RWPE1 (cell line): ENCODE measurements at regions not wholly inside any gene's neighbourhood (a gene's known extent, or its start where the extent isn't known, plus 50 kb on each side); places are given as distances from the start of the nearest gene placed in this dataset.

Experiments used
- CTCF ChIA-PET: fragments of 350-600 bp; sonication (Branson Sonifier 250); formaldehyde crosslinking; extraction: SDS; loops from one replicate; lab custom pipeline; 2021; lab: Yijun Ruan, JAX
- POLR2A ChIA-PET: fragments of 400-600 bp; formaldehyde crosslinking; extraction: SDS; loops from one replicate; lab custom pipeline; 2020; ENCODE audit warnings: antibody characterized with exemption; ENCODE audit not compliant: low non-redundant PET; lab: Yijun Ruan, JAX
- DNase-seq: peaks from one replicate; pipeline ENCODE4 v3.0.0; 2012; ENCODE audit warnings: low spot score
- H3K27ac ChIP-seq: fragments of 450-650 bp; 2 replicates; pipeline ENCODE4 v1.5.1; 2017
- CTCF ChIP-seq: fragments of 450-650 bp; conservative IDR thresholded peaks from 2 replicates; pipeline ENCODE4 v1.5.1; 2017; ENCODE audit warnings: low read depth, mild to moderate bottlenecking

DNA sequence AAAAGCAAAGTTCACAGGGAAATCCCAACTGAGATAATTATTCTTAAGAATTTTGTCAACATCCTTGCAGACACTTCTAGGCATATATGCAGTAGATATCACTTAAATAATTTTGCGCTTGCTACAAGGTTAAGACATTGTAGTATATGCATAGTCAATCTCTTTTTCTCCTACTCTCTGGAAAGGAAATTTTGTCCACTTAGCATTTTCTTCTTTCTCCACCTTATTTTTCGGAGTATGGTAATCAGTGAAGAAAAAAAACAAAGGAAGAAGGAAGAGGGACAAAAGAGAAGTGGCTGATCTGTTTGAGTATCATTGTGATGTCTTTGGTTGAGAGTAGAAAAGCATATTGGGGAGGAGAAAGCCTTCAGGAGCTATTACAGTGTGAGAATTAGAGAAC, 104.6 kb downstream of the LACC1 start:
- no peak for DNase-seq
- TF ChIP-seq CTCF = no peak
- ChIA-PET POLR2A (no interaction called here), CTCF (no interaction called here)
- no peak overlapping the region for H3K27ac ChIP-seq

DNA sequence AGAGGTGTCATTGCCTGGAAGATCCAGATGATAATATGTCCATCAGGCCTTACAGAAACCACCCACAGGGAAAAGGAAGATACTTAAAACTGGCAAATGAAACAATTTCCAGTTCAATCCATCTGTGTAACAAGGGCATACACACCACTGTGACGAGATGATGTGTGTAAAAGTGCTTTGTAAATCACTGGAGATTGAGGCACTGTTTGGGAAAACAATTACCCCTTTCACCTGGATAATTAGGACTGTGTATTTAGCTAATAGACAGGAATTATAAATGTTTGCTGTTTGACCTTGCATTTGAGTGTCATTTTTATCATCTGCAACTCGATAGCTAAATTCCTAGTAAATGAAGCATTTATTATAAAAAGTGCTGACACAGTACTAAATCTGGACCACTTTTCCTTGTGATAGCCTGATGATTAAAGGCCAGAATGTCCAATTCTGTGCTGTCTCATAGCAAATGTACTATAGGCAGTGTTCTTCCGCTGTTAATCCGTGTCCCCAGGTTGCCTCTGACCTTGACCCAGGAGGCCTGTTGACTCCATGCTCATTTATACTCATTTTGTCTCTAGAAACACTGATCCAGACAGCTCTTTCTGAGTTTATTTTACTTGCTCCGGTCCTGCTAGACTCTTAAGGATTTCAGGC, 105.8 kb downstream of the LACC1 start:
- ChIA-PET POLR2A (no interaction called here), CTCF (no interaction called here)
- H3K27ac ChIP-seq = no peak overlapping the region
- no peak for TF ChIP-seq CTCF
- no peak for DNase-seq

DNA sequence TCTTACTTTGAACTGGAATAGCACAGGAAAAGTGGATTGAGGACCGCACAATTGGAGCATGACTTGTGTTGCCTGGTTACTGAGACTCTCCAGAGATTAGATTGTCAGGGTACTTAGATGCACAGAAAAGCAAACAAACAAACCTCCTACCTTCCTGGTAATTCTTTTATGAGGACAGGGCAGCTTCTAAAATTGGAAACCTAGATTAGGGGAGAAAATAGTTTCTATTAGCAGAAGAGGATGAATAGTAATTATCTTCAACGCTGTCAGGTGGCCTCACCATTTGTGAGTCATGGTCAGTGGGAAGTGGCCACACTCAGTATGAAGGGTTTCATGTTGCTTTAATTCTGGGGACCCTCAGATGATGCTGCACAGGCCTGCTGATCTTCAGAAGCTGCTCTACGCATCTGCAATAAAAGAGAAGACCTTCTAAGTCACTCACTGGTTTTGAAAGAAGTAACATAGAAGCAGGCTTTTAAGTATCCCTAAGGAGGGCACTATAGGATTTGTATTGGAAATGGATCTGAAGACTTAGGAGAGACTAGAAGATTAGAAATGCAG, 106.8 kb downstream of the LACC1 start:
- POLR2A ChIA-PET = no interaction called here
- CTCF ChIA-PET = no interaction called here
- no peak for DNase-seq
- no peak for TF ChIP-seq CTCF
- no peak overlapping the region for H3K27ac ChIP-seq

- H3K27ac ChIP-seq = no peak overlapping the region
- POLR2A ChIA-PET = no interaction called here
- no peak for DNase-seq
- TF ChIP-seq CTCF = no peak
- CTCF ChIA-PET = interaction anchor here (0.7 kb wide), 1 partner anchor 262 kb away, joined by 3 read pairs; no protein-coding TSS in a partner anchor
These were observed 108.6 kb downstream of the LACC1 start for GRCh38 chr13:43988302-43988701.

DNA sequence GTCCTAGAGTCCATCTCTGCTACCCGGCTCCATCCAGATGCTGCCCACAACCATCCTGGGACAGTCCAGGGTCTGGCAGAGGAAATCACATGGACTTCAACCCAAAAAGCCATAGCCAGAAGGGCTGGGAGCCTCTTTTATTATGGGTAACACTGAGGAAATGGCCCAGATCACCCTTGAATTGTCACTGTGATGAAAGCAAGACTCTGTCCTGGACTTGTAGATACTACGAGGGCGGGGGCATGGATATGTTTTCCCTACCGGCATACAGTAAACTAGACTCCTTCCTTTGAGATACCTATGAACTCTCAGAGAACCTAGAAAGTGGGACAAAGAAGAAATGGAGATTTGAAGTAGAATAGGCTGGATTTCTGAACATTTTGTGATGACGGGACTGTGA, 110.3 kb downstream of the LACC1 start:
- POLR2A ChIA-PET = no interaction called here
- CTCF ChIA-PET = no interaction called here
- DNase-seq = no peak
- TF ChIP-seq CTCF = no peak
- no peak overlapping the region for H3K27ac ChIP-seq

- no peak for TF ChIP-seq CTCF
- CTCF ChIA-PET = no interaction called here
- H3K27ac ChIP-seq = no peak overlapping the region
- POLR2A ChIA-PET = no interaction called here
- no peak for DNase-seq
These were observed 111.1 kb downstream of the LACC1 start for GRCh38 chr13:43990829-43991228.
